ENCODE measurements at regions not wholly inside any gene's neighbourhood (a gene's known extent, or its start where the extent isn't known, plus 50 kb on each side); places are given as distances from the start of the nearest gene placed in this dataset.

DNA sequence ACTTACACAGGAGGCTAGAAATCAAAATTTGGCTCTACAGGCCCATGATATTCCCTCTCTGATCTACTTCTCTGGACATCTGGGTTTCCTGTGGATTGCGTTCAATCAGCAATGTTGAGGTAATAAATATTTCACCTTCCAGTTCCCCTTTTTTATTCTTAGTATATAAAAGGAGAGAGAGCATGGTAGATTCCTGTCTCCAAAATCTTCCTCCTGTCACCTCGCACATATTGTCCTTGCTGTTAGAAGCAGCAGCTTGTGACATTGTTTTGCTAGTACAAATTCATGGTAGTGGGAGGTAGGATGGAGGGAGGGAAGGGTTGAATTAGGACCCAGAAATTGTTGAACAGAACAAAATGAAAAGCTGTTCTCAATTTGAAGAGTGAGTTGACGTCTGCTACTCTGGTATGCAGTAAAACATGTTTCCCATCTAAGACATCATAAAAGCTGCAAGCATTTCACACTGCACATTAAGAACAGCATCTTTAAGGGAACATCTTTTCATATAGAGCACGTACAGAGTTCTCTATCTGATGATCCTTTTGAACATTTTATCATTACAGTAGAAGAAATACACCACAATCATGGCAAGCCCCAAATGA lies 156.4 kb downstream of the RDH14 start:
- TF ChIP-seq MYC (IDR thresholded peaks at IDR 0.05; ENCODE audit: low read depth, low read length) (no peak), CTCF (IDR thresholded peaks at IDR 0.05; ENCODE audit: extremely low read depth in 1 of 2, insufficient read depth in 1 of 2, low read depth in 1 of 2, low read length in 2 of 2) (no peak), EZH2 (IDR thresholded peaks at IDR 0.05; ENCODE audit: borderline replicate concordance, low read depth, low read length, severe bottlenecking) (no peak), POLR2A (IDR thresholded peaks at IDR 0.05; ENCODE audit: low read depth, low read length) (no peak), POLR2AphosphoS5 (IDR thresholded peaks at IDR 0.05; ENCODE audit: insufficient read depth, low read depth, low read length) (no peak), JUN (IDR thresholded peaks at IDR 0.05; ENCODE audit: borderline replicate concordance, insufficient read depth, insufficient read length, low read depth) (no peak), FOS (IDR thresholded peaks at IDR 0.05; ENCODE audit: borderline replicate concordance, insufficient read depth, low read length) (no peak), GATA2 (IDR thresholded peaks at IDR 0.05; ENCODE audit: insufficient read depth, insufficient read length, low read depth, low read length) (no peak)
- TF ChIP-seq, protein P1, sequence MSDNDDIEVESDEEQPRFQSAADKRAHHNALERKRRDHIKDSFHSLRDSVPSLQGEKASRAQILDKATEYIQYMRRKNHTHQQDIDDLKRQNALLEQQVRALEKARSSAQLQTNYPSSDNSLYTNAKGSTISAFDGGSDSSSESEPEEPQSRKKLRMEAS (IDR thresholded peaks at IDR 0.05; ENCODE audit: insufficient read depth, insufficient read length) = no peak

All from endothelial cell of umbilical vein (primary cell).